Embryonic facial prominence (tissue), 1 donor: ENCODE measurements at regions not wholly inside any gene's neighbourhood (a gene's known extent, or its start where the extent isn't known, plus 50 kb on each side); places are given as distances from the start of the nearest gene placed in this dataset.

ENCODE experiments used
- DNase-seq: peaks from one replicate; pipeline ENCODE4 v3.0.0-alpha.2; 2016; ENCODE audit errors: extremely low spot score

DNA sequence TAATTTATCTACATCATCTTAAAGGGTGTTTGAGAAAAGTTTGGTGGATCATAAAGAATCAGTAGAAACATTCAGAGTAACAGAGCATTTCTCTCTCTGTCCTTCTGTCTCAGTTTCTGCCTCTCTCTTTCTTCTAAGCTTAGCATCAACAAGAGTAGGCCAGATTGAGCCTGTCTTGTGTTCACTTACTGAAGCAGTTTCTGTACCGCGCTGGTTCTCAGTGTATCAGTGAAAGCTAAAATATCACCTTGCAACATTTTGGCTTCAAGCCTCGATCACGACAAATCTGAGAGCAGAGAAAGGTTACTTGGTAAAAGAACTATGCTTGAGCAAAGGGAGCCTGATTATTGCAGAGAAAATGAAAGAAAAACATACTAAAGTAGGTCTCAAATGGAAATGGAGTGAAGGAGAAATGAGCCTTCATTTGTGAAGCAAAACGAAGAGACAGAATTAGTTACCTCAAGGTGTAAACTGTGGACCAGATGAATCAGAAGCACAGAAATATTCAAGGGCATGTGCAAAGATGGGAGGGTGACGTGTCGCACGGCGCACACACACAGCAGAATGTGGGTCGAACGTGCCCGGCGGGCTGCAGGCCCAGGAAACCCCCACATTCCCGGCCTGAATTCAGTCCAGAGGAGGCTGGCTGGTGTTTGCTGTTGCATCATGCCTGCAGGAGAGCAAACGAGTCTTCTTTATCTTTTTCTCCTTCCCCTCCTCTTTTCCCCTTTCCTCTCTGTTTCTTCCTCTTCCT lies 509.3 kb downstream of the QKI start:
- no peak for DNase-seq

- DNase-seq = no peak
Measured at GRCh38 chr6:163922562-163922961, 508.0 kb downstream of the QKI start.

- DNase-seq = no peak
Measured at GRCh38 chr6:163919652-163920051, 505.1 kb downstream of the QKI start.

GRCh38 chr6:163916315-163917081 lies 502.0 kb downstream of the QKI start:
- DNase-seq = no peak

DNA sequence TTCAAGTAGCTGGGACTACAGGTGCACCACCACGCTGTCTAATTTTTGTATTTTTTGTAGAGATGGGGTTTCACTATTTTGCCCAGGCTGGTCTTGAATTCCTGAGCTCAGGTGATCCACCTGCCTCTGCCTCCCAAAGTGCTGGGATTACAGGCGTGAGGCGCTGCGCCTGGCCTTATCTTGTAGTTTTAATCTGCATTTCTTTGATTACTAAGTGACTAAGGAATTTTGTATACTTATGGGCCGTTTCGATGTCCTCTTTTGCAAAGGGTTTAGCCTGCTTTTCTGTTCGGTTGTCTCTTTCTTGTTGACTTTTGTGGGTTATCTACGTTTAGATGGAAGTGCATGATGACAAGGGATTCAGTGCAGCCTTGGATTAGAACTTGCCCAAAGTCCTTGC lies 500.6 kb downstream of the QKI start:
- DNase-seq = no peak

- DNase-seq = no peak
Measured at GRCh38 chr6:163913045-163913444, 498.5 kb downstream of the QKI start.

DNA sequence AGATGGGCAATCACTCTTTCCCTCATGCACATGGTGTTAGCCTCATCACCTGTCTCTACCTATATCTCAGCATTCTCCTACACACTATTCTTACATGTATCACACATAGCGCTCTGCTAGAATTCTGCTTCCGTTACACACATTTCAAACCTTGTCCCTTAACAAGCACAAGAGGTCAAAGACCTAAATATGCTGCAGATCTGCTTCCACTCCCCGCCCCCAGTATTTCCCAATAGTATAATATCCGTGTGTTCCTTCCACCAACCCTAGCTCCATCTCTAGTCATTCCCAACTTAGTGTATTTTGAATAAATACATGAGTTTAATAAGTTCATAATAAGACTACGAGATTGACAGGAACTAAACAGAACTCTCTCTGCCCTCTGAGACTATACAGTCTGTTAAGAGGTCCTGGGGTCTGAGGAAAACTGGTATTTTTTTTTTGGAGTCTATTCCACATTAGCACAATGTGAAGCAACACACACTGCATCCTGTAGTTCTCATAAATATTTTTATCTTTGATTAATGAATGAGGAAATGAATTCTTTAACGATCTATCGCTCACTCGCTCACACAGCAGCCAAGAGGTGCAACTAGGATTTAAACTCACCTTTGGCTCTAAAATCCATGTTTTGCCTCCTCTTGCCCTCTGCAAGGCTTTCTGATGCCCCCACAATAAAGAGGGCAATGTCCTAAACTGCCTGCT lies 491.6 kb downstream of the QKI start:
- DNase-seq = no peak

DNA sequence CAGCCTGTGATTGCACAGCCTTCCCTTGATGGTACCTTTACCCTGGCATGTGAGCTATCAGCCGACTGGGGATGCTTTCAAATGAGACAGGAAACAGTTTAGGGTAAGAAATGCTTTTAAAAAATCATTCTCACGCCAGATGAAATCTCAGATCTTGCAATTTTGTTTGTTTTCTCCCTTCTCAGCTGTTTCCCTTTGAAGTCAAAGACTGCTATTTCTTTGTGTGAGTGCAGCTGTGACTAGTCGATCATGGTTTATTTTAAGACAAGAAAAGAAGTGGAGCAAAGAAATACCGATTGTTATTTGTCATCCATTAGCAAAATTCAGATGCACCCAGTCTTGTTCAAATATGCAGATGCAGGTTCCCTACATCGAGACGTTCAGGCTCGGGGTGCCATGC lies 489.7 kb downstream of the QKI start:
- DNase-seq = no peak

DNA sequence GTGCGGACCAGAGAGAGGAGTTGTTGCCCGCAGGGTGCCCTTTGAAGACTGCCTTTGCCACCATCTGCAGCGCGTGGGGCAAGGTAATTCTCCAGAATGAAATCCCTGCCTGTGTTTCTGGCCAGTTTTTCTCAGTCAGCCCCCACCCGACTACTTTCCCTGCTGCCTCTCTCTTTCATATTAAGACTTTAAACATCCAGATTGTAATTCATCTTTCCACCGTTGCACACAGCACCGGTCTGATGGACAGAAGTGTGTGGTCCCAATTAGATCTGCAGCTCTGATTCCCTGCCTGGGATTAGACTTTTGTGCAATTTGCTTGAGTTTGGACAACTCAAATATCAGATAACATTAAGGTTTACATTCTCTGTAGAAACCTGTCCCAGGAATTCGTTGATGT lies 489.0 kb downstream of the QKI start:
- no peak for DNase-seq

DNA sequence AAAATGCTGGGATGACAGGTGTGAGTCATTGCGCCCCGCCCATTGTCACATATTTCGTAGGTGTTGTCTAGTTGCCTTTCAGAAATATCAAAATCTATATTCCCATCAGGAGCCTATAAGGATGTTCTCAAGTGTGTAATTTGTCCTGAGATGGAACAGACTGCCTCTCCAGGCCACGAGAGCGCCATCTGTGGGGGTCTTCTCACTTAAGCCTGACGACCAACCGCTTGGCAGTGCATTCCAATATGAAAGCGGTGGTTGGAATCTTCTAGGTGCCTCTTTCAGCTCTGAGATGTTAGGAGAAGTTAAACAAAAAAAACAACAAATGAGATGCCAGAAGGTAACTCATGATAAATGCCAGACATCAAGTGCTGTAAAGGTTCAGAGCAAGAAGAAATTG lies 488.5 kb downstream of the QKI start:
- no peak for DNase-seq

DNA sequence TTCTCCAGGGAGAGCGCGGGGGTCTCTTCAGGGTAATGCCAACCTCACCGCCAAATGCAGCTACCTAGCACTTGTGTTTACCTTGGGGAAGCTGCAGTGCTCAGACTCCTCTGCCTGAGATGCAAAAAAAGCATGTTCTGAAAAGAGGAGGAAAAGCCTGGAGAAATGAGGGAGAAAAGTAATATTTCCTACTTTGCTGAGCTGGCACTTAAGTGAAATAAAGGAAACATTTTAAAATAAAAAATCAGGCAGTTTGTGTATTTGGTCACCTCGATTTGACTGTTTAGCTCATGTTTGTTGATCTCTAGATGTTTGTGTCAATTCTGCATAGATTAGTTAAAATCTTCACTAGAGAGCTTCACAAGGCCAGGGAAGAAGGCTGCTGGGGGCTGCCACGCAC lies 487.2 kb downstream of the QKI start:
- DNase-seq = no peak

- DNase-seq = no peak
Measured at GRCh38 chr6:163900570-163900969, 486.1 kb downstream of the QKI start.

DNA sequence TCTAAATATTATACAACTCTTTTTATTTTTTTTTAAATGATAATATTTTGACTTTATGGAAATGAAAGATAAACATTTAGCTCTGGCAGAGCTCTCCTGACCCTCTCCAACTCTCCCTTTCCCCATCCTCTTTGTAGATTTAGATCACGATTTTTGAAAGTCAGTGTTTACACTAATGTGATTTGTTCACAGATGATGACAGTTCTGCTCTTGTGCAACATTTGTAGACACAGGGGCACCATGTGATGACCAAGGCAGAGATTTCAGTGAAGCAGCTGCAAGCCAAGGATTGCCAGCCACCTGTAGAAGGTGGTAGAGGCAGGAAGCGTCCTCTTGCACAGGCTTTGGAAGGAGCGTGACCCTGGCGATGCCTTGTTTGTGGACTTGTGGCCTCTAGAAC lies 483.2 kb downstream of the QKI start:
- DNase-seq = no peak

- DNase-seq = no peak
Measured at GRCh38 chr6:163897030-163897429, 482.5 kb downstream of the QKI start.

DNA sequence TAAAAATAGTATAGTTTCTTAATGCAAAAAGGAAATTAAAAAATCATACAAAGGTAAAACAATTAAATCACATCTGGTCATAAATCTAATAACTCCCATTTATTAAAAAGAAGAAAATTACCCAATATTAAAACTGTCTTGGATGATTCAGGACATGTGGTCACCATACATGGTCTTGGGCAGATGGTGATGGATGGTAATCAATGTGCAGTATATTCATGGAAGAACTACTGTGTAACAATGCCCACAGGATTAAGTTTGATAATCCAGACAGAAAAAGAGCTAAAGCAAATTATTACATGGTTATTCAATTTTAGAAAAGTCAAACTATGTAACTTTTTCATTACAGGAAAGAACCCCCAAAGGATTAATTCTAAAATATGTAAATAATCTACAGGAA lies 480.6 kb downstream of the QKI start:
- DNase-seq = no peak

DNA sequence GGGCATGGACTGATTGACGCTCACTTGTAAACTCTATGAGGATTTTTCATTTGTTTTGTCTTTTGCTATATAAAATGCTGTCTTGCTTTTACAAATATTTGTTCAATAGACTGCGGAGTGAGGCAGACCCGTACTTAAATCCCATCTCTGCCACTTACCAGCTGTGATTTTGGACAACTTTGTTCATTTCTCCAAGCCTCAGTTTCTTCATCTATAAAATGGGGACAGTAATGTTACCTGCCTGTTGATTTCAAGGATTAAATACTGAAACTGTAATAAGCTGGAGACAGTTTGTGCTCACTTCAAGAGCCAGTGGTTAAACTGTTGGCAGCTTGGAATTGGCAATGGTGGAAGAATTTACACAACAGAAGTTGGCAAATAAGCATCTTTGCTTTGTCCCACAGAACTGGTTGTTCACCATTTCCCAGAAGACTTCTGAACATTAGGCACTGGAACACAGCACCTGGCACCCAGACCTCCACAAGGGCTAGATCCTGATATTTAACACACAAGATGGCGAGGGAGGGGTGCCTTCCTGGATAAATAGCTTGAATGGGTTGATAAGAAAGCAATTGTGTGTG lies 479.2 kb downstream of the QKI start:
- DNase-seq = no peak

GRCh38 chr6:163892824-163893561 lies 478.5 kb downstream of the QKI start:
- no peak for DNase-seq

- DNase-seq = no peak
Measured at GRCh38 chr6:163889904-163890514, 475.5 kb downstream of the QKI start.

DNA sequence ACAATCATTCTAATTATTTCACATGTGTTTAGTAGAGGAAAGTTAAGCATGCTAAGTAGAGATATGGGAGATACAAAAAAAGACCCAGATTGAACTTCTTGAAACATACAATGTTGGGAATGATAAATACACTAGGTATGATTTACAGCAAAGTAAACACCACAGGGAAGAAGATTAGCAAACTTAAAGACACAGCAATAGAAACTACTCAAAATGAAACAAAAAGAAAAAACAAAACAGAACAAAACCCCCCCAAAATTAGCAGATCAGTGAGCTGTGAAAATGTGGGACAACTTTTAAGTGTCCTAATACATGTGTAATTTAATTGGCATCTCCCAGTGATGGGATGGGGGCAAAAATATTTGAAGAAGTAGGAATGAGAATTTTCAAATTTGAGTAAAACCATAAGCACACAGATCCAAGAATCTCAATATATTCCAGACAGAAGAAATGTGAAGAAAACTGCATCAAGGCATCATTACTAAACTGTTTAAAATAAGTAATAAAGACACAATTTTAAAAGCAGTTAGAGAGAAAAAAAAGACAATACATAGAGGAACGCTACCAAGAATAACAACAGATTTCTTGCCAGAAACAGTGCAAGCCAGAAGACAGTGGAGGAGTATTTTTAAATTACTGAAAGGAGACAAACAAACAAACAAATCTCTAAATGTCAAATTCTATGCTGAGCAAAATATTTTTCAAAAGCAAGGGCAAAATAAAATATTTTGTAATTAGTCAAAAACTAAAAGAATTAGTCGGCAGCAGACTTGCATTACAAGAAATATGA lies 473.7 kb downstream of the QKI start:
- DNase-seq = no peak

- DNase-seq = no peak
Measured at GRCh38 chr6:163886428-163886827, 471.9 kb downstream of the QKI start.
